HCT116 (cell line): ENCODE measurements at regions not wholly inside any gene's neighbourhood (a gene's known extent, or its start where the extent isn't known, plus 50 kb on each side); places are given as distances from the start of the nearest gene placed in this dataset.

Source experiments
- ATAC-seq: fragments of 200-7000 bp; cut with Tn5 transposase; 2 replicates; pipeline ENCODE4 v1.9.1; 2020; ENCODE audit warnings: mild to moderate bottlenecking, moderate library complexity
- BruUV-seq: library from RNA; stranded (reverse); fragments of 400-500 nt; replicated peaks from 2 replicates; lab custom pipeline; 2021; lab: Mats Ljungman, UMichigan
- CTCF ChIA-PET: fragments of 300-600 bp; sonication (Branson Sonifier 250); formaldehyde crosslinking; loops from one replicate; lab custom pipeline; 2021; ENCODE audit warnings: antibody characterized with exemption; lab: Charles Lee
- POLR2A ChIA-PET: fragments of 300-600, 350-600 bp; sonication (Branson Sonifier 250); formaldehyde crosslinking; loops from one replicate; lab custom pipeline; 2021; ENCODE audit warnings: antibody characterized with exemption; lab: Charles Lee
- RAD21 ChIA-PET, 2 experiments: fragments of 300-600 bp; sonication (Branson Sonifier 250); formaldehyde crosslinking; loops; one replicate each; lab custom pipeline; 2023; ENCODE audit warnings: low total read pairs in 2 of 2; ENCODE audit not compliant: uncharacterized antibody in 2 of 2, unreplicated experiment in 2 of 2, low non-redundant PET in 1 of 2; lab: Charles Lee
- DNase-seq: peaks from one replicate; pipeline ENCODE4 v3.0.0-alpha.2; 2010; ENCODE audit warnings: low read depth, low spot score
- H2AFZ ChIP-seq: fragments of 200-600 bp; shearing (Covaris generic), sonication (generic); 2 replicates; pipeline ENCODE4 v1.6.1; 2017; ENCODE audit warnings: low read depth, mixed run types, mixed read lengths, antibody characterized with exemption, low read length; ENCODE audit not compliant: poor library complexity, severe bottlenecking
- H3K27ac ChIP-seq: 2 replicates; pipeline ENCODE4 v1.5.1; 2012; ENCODE audit warnings: low read depth, low read length
- H3K27me3 ChIP-seq: fragments of 200-600 bp; sonication (generic); 2 replicates; pipeline ENCODE4 v1.6.1; 2016; ENCODE audit warnings: mixed run types, low read length, mixed read lengths; ENCODE audit not compliant: insufficient read depth
- H3K36me3 ChIP-seq, 2 experiments: fragments of 200-500 bp in 1 of 2; fragments of 200-600 bp in 1 of 2; sonication (Bioruptor generic) in 1 of 2; sonication (generic) in 1 of 2; 2 replicates each; pipeline versions ENCODE4 v1.5.1 to v1.6.1; 2014 to 2016; ENCODE audit warnings: low read length in 2 of 2, inconsistent platforms in 1 of 2, mixed read lengths in 1 of 2, mixed run types in 1 of 2; ENCODE audit not compliant: insufficient read depth in 2 of 2, control insufficient read depth in 1 of 2
- H3K4me1 ChIP-seq, 2 experiments: fragments of 200-600 bp in 1 of 2; sonication (generic) in 1 of 2; 2 replicates each; pipeline versions ENCODE4 v1.5.1 to v1.6.1; 2012 to 2017; ENCODE audit warnings: low read length in 2 of 2, inconsistent platforms in 1 of 2, mild to moderate bottlenecking in 1 of 2, mixed read lengths in 1 of 2, mixed run types in 1 of 2, moderate library complexity in 1 of 2; ENCODE audit not compliant: insufficient read depth in 2 of 2, control insufficient read depth in 1 of 2
- H3K4me2 ChIP-seq: fragments of 200-600 bp; sonication (generic); 2 replicates; pipeline ENCODE4 v1.6.1; 2017; ENCODE audit warnings: mixed run types, low read length, mixed read lengths
- H3K4me3 ChIP-seq, 2 experiments: fragments of 200-600 bp in 1 of 2; sonication (generic) in 1 of 2; replicated peaks in 1 of 2; 2 replicates each; pipeline ENCODE4 v1.5.1; 2011 to 2016; ENCODE audit warnings: low read length in 2 of 2, control low read depth in 1 of 2, low read depth in 1 of 2, mild to moderate bottlenecking in 1 of 2, mixed read lengths in 1 of 2, mixed run types in 1 of 2
- H3K79me2 ChIP-seq: fragments of 200-600 bp; sonication (generic); 2 replicates; pipeline ENCODE4 v1.6.1; 2017; ENCODE audit warnings: mild to moderate bottlenecking, mixed run types, low read length, moderate library complexity, mixed read lengths; ENCODE audit not compliant: insufficient read depth
- H3K9ac ChIP-seq: fragments of 200-600 bp; sonication (generic); 2 replicates; pipeline ENCODE4 v1.6.1; 2016; ENCODE audit warnings: low read length, mixed read lengths
- H3K9me2 ChIP-seq: fragments of 200-600 bp; sonication (generic), shearing (Covaris generic); 2 replicates; pipeline ENCODE4 v1.6.1; 2017; ENCODE audit warnings: mixed run types, mild to moderate bottlenecking, moderate library complexity; ENCODE audit not compliant: insufficient read depth
- H3K9me3 ChIP-seq, 2 experiments: fragments of 200-500 bp in 1 of 2; fragments of 200-600 bp in 1 of 2; sonication (Bioruptor generic) in 1 of 2; sonication (generic) in 1 of 2; 2 replicates each; pipeline ENCODE4 v1.6.1; 2014 to 2017; ENCODE audit warnings: low read length in 2 of 2, mixed read lengths in 2 of 2, inconsistent platforms in 1 of 2, low read depth in 1 of 2, mild to moderate bottlenecking in 1 of 2, mixed run types in 1 of 2, moderate library complexity in 1 of 2; ENCODE audit not compliant: control insufficient read depth in 1 of 2, insufficient read depth in 1 of 2
- H4K20me1 ChIP-seq: fragments of 200-600 bp; sonication (generic), shearing (Covaris generic); 2 replicates; pipeline ENCODE4 v1.6.1; 2017; ENCODE audit warnings: mixed run types, mild to moderate bottlenecking, moderate library complexity; ENCODE audit not compliant: insufficient read depth
- ATF3 ChIP-seq: IDR thresholded peaks from 2 replicates; pipeline ENCODE4 v1.6.1; 2012
- CTCF ChIP-seq, 3 experiments: fragments of 200-600 bp in 1 of 3; sonication (generic) in 1 of 3; IDR thresholded peaks in 2 of 3; conservative IDR thresholded peaks in 1 of 3; 2 replicates each; pipeline ENCODE4 v1.5.1; 2012 to 2017; ENCODE audit warnings: low read depth in 2 of 3, low read length in 2 of 3, antibody characterized with exemption in 1 of 3, borderline replicate concordance in 1 of 3, control low read depth in 1 of 3, mild to moderate bottlenecking in 1 of 3, mixed read lengths in 1 of 3, mixed run types in 1 of 3, moderate library complexity in 1 of 3; ENCODE audit not compliant: insufficient read depth in 1 of 3
- JUND ChIP-seq: IDR thresholded peaks from 2 replicates; pipeline ENCODE4 v1.6.1; 2012
- MAX ChIP-seq: IDR thresholded peaks from 2 replicates; pipeline ENCODE4 v1.6.1; 2012
- RAD21 ChIP-seq: IDR thresholded peaks from 2 replicates; pipeline ENCODE4 v1.6.1; 2012; ENCODE audit warnings: low read depth, mild to moderate bottlenecking
- REST ChIP-seq: IDR thresholded peaks from 2 replicates; pipeline ENCODE4 v1.6.1; 2012; ENCODE audit warnings: low read depth
- intact Hi-C: fragments of 100-400 bp; cut with micrococcal nuclease; formaldehyde crosslinking; loops from 2 replicates; pipeline ENCODE4 v1.10.0; 2022

GRCh38 chr11:93268287-93269040 lies 62.1 kb upstream of the DEUP1 start:
- intact Hi-C loops: no loop called here
- H3K9me2 ChIP-seq: no peaks in the 10 kb centered on the region
- no peaks in the 10 kb centered on the region for H3K9me3 ChIP-seq
- no TSS peak for BruUV-seq
- ChIA-PET POLR2A (no interaction called here), RAD21 (no interaction called here), CTCF (no interaction called here)
- no peaks in the 10 kb centered on the region for H3K4me1 ChIP-seq
- H3K27ac ChIP-seq: no peak overlapping the region
- no peaks in the 10 kb centered on the region for H3K27me3 ChIP-seq
- no peaks in the 10 kb centered on the region for H3K79me2 ChIP-seq
- no peak for TF ChIP-seq ATF3
- TF ChIP-seq MAX: no peak
- no peak for TF ChIP-seq REST
- TF ChIP-seq RAD21: no peak
- TF ChIP-seq CTCF (IDR thresholded peaks at IDR 0.05 in 2 of 3, conservative IDR thresholded peaks at IDR 0.05 in 1 of 3; ENCODE audit: borderline replicate concordance in 1 of 3, insufficient read depth in 1 of 3, low read depth in 2 of 3, low read length in 2 of 3): no peak
- no peak for TF ChIP-seq JUND
- H4K20me1 ChIP-seq: no peaks in the 10 kb centered on the region
- no peak overlapping the region for H3K4me3 ChIP-seq
- H3K4me2 ChIP-seq: no peak overlapping the region
- DNase-seq (no peak), ATAC-seq (no peak)
- H3K9ac ChIP-seq: no peak overlapping the region
- H2AFZ ChIP-seq: no peak overlapping the region
- H3K36me3 ChIP-seq: no peaks in the 10 kb centered on the region
